Mesothelial cell of epicardium (in vitro differentiated cells): ENCODE measurements at regions not wholly inside any gene's neighbourhood (a gene's known extent, or its start where the extent isn't known, plus 50 kb on each side); places are given as distances from the start of the nearest gene placed in this dataset.

Source experiments
- DNase-seq, 2 experiments: peaks; one replicate each; pipeline ENCODE4 v3.0.0; 2021; ENCODE audit warnings: low spot score in 2 of 2; ENCODE audit not compliant: unreplicated experiment in 2 of 2
- H3K27ac Mint-ChIP-seq: 2 replicates; pipeline ENCODE4 v1.8.0; 2021; ENCODE audit warnings: mixed read lengths
- H3K27me3 Mint-ChIP-seq: 2 replicates; pipeline ENCODE4 v1.8.0; 2021; ENCODE audit warnings: low read depth, mixed read lengths
- H3K36me3 Mint-ChIP-seq: 2 replicates; pipeline ENCODE4 v1.8.0; 2021; ENCODE audit warnings: mixed read lengths
- H3K4me1 Mint-ChIP-seq: 2 replicates; pipeline ENCODE4 v1.8.0; 2021; ENCODE audit warnings: mixed read lengths
- H3K4me3 Mint-ChIP-seq: 2 replicates; pipeline ENCODE4 v1.8.0; 2021; ENCODE audit warnings: mild to moderate bottlenecking, moderate library complexity, mixed read lengths
- H3K9me3 Mint-ChIP-seq: 2 replicates; pipeline ENCODE4 v1.8.0; 2021; ENCODE audit warnings: mixed read lengths
- CTCF ChIP-seq: fragments of 200-600 bp; sonication (generic); IDR thresholded peaks from one replicate; pipeline ENCODE4 v1.5.0; 2021; ENCODE audit warnings: antibody characterized with exemption; ENCODE audit not compliant: unreplicated experiment

- Mint-ChIP-seq H3K4me1 (peaks cover 25% of the 10 kb centered on the region), H3K9me3 (peaks cover 10% of the 10 kb centered on the region), H3K27ac (no peak overlapping the region), H3K4me3 (no peak overlapping the region), H3K36me3 (no peaks in the 10 kb centered on the region), H3K27me3 (peaks cover 19% of the 10 kb centered on the region)
- no peak for DNase-seq
- TF ChIP-seq CTCF = no peak
Observed at GRCh38 chr12:13571035-13571434, 374.5 kb downstream of the EMP1 start.

- peaks cover 10% of the 10 kb centered on the region for H3K9me3 Mint-ChIP-seq
- H3K4me1 Mint-ChIP-seq = peaks cover 25% of the 10 kb centered on the region
- H3K27me3 Mint-ChIP-seq = peaks cover 23% of the 10 kb centered on the region
- H3K27ac Mint-ChIP-seq = peak overlapping the region; percentile 18
- no peaks in the 10 kb centered on the region for H3K36me3 Mint-ChIP-seq
- no peak for TF ChIP-seq CTCF
- no peak overlapping the region for H3K4me3 Mint-ChIP-seq
- no peak for DNase-seq
Observed at GRCh38 chr12:13570005-13570694, 373.6 kb downstream of the EMP1 start.

GRCh38 chr12:13566292-13566691, 369.8 kb downstream of the EMP1 start:
- H3K4me1 Mint-ChIP-seq = peaks cover 17% of the 10 kb centered on the region
- H3K27ac Mint-ChIP-seq = no peak overlapping the region
- peaks cover 42% of the 10 kb centered on the region for H3K27me3 Mint-ChIP-seq
- H3K4me3 Mint-ChIP-seq = no peak overlapping the region
- TF ChIP-seq CTCF = no peak
- no peak for DNase-seq
- H3K9me3 Mint-ChIP-seq = peaks cover 10% of the 10 kb centered on the region
- H3K36me3 Mint-ChIP-seq = no peaks in the 10 kb centered on the region

GRCh38 chr12:13564266-13564810, 367.8 kb downstream of the EMP1 start:
- H3K4me3 Mint-ChIP-seq = no peak overlapping the region
- H3K36me3 Mint-ChIP-seq = no peaks in the 10 kb centered on the region
- H3K27ac Mint-ChIP-seq = no peak overlapping the region
- no peak for TF ChIP-seq CTCF
- peaks cover 10% of the 10 kb centered on the region for H3K9me3 Mint-ChIP-seq
- no peak for DNase-seq
- H3K27me3 Mint-ChIP-seq = peaks cover 43% of the 10 kb centered on the region
- H3K4me1 Mint-ChIP-seq = peaks cover 4% of the 10 kb centered on the region

- Mint-ChIP-seq H3K27ac (no peak overlapping the region), H3K4me3 (no peak overlapping the region), H3K9me3 (peaks cover 10% of the 10 kb centered on the region), H3K36me3 (no peaks in the 10 kb centered on the region), H3K27me3 (peaks cover 43% of the 10 kb centered on the region), H3K4me1 (no peaks in the 10 kb centered on the region)
- DNase-seq = no peak
- no peak for TF ChIP-seq CTCF
Observed at GRCh38 chr12:13563743-13564125, 367.2 kb downstream of the EMP1 start.
